ENCODE measurements at regions not wholly inside any gene's neighbourhood (a gene's known extent, or its start where the extent isn't known, plus 50 kb on each side); places are given as distances from the start of the nearest gene placed in this dataset.

- no peak for DNase-seq (ENCODE audit: low read depth in 3 of 3)
Observed at GRCh38 chr4:98765771-98766170, 107.4 kb upstream of the TSPAN5 start.

GRCh38 chr4:98758182-98758581, 99.8 kb upstream of the TSPAN5 start:
- DNase-seq (ENCODE audit: low read depth in 3 of 3), result no peak

GRCh38 chr4:98754736-98755135, 96.3 kb upstream of the TSPAN5 start:
- DNase-seq (ENCODE audit: low read depth in 3 of 3), result no peak

DNA sequence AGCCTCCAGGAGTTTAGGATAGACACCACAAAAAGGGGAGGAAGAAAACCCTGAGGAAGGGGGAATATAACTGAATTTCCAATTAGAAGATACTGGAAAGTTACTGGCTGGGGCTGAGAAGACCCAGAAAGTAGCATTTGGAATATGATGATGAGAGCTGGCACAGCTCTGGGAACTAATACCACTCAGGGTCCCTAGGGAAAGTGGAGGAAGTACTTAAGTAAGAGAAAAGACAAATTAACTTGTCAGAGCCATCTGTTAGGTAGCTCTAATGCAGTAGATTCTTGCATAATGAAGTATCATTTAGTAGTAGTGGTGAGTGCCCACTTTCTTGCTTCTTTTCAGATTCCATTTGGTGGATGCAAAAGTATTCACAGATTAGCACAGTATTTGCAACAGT, 90.8 kb upstream of the TSPAN5 start:
- DNase-seq (ENCODE audit: low read depth in 3 of 3), result no peak

- DNase-seq (ENCODE audit: low read depth in 3 of 3), result no peak
Observed at GRCh38 chr4:98748609-98749008, 90.2 kb upstream of the TSPAN5 start.

GRCh38 chr4:98747393-98748091, 89.1 kb upstream of the TSPAN5 start:
- no peak for DNase-seq (ENCODE audit: low read depth in 3 of 3)

DNA sequence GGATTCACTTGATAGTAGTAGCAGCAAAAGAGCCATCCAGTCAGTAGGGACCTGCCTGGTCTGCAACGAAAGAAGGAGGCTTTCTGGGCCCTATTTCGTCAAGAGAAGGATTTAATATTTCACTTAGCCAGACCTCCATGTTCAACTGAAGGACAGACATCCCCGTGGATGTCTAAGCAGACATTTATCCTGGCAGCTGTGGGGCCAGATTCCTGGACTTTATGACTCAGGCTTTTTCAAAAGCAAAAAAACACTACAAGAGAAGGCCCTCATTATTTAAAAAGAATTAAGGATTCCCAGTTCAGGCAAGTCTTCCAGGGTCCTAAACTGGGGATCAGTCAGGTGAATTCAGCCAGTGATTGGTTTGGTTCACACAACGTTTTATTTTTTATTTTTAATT, 88.5 kb upstream of the TSPAN5 start:
- no peak for DNase-seq (ENCODE audit: low read depth in 3 of 3)

DNA sequence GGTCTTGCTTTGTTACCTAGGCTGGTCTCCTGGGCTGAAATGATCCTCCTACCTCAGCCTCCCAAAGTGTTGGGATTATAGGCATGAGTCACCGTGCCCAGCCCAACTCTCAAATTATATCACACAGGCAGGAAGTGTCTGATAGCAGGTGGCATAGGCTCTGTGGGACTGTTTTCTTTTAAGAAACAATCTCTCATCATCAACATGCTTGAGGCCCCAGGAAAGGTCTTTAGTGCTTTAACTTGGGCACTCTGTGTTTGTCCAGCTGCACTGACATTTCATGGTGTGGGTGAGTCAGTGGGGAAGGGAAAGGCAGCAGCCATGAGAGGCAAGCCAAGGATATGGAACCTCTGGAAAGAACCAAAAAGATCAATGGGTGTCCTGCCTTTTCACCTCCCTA, 88.1 kb upstream of the TSPAN5 start:
- no peak for DNase-seq (ENCODE audit: low read depth in 3 of 3)

DNA sequence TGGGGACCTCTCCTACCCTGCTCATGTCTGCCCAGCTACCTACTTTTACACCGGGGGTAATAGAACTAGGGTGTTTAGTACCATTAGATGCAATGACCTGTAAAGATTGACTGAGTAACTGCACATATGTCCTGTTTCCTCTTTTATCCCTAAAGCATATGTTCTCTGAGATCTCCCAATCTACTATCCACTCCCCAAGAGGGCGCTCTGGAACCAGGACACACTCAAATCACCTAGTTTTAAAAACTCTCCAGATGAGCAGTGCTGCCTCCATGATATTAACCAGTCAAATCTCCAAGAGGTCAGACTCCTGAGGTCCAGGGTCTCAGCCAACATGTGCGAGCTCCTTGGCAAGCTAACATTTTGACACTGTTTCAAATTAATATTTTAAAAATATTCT, 87.0 kb upstream of the TSPAN5 start:
- no peak for DNase-seq (ENCODE audit: low read depth in 3 of 3)

DNA sequence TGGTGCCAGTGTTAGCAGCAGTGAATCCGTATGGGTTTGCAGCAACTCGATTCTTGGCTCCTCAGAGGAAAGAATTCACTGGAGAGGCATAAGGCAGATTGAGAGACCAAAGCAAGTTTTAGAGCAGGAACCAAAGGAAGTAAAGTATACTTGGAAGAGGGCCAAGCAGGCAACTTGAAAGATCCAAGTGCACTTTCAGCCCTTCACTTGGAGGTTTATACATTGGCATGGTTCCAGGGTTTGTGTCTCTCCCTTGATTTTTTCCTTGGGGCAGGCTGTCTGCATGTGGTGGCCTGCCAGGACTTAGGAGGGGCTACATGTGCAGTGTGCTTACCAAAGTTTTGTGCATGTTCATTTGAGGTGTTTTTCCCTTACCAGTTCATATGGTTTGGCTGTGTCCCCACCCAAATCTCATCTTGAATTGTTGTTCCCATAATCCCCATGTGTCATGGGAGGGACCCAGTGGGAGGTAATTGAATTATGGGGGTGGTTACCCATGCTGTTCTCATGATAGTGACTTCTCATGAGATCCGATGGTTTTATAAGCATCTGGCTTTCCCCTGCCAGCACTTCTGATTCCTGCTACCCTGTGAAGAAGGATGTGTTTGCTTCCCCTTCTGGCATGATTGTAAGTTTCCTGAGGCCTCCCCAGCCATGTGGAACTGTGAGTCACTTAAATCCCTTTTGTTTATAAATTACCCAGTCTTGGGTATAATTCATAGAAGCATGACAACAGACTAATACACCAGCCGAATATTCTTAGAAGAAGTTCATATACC, 86.2 kb upstream of the TSPAN5 start:
- no peak for DNase-seq (ENCODE audit: low read depth in 3 of 3)

GRCh38 chr4:98741952-98742351, 83.5 kb upstream of the TSPAN5 start:
- no peak for DNase-seq (ENCODE audit: low read depth in 3 of 3)

DNA sequence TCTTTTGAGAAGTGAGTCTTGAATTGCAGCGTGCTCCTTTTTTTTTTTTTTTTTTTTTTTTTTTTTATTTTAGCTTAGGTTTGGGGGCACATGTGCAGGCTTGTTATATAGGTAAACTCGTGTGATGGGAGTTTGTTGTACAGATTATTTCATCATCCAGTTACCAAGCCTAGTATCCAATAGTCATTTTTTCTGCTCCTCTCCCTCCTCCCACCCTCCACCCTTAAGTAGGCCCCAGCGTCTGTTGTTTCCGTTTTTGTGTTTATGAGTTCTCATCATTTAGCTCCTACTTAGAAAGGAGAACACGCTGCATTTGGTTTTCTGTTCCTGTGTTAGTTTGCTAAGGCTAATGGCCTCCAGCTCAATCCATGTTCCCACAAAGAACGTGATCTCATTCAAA, 81.3 kb upstream of the TSPAN5 start:
- DNase-seq (ENCODE audit: low read depth in 3 of 3), result no peak

DNA sequence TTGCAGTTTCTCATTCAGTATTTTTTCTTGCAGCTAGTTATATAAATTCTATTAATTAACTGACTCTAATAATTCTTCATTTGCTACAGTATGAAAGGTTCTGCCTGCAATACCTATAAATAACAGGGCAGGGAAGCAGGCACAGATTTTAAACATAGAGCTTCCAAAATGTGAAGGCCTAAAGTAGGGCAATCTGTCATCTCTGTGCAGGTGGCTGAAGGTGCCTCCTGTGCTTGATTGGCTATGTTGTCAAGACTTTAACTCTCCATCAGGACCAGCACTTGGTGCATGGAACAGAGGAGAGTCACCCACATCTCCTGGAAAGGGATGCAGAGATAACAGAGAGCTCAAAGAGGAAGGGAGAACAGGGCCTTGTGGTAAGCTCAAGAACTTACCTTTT, 75.2 kb upstream of the TSPAN5 start:
- no peak for DNase-seq (ENCODE audit: low read depth in 3 of 3)

DNA sequence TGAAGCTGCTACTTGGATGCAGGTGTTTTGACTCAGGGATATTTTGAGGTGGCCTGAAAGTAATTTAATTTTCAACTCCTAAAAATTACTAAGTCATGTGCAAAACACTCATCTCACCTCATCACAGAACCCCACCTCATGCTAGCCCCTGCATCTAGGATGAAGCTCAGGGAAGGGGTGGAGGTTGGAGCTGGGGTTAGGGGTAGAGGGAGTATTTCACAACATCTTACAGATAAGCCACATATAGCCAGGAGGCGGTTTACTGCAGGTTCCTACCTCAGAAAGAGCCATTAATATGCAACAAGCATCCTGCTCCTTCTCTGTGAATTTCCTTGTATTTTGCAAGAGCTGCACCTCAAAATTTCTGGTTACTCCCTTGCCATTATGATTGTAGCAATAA, 70.5 kb upstream of the TSPAN5 start:
- DNase-seq (ENCODE audit: low read depth in 3 of 3), result no peak

DNA sequence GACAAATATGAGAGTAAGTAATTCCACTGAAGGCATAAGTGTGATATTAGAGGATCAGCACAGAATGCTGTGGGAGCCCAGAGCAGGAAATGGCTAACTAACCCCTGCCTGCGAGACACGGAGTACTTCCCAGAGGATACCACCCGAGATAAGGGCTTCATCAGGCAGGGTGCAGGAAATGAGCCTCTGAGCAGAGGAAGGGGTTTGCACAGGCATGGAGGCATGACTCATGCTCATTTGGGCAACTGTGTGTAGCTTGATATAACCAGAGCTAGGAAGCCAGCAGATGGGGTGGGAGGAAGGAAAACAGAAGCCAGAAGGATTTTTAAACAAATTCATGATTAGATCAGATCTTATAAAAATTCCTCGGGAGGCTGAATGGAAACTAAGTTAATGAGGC, 70.0 kb upstream of the TSPAN5 start:
- no peak for DNase-seq (ENCODE audit: low read depth in 3 of 3)

- DNase-seq (ENCODE audit: low read depth in 3 of 3), result no peak
Observed at GRCh38 chr4:98722000-98722399, 63.6 kb upstream of the TSPAN5 start.

- DNase-seq (ENCODE audit: low read depth in 3 of 3), result no peak
Observed at GRCh38 chr4:98720871-98721480, 62.6 kb upstream of the TSPAN5 start.

DNA sequence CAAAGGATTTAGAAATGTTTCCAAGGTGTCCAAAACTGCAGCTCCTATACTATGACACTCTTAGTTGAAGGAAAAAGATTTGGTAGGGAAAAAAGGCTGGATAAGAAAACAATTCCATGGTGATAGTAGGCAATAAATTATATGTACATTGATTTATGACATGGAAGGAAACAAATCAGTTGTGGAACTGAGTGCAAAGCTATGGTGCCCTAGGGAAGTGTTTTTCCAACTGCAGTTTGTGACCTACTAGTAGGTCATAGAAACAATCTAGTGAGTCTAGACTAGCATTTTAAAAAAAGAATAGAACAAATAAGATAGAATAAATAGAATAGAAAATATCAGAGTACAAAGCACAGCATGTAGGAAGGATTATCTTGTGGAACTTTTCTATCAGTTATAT, 58.4 kb upstream of the TSPAN5 start:
- no peak for DNase-seq (ENCODE audit: low read depth in 3 of 3)

GRCh38 chr4:98712607-98713006, 54.2 kb upstream of the TSPAN5 start:
- DNase-seq (ENCODE audit: low read depth in 3 of 3), result no peak

DNA sequence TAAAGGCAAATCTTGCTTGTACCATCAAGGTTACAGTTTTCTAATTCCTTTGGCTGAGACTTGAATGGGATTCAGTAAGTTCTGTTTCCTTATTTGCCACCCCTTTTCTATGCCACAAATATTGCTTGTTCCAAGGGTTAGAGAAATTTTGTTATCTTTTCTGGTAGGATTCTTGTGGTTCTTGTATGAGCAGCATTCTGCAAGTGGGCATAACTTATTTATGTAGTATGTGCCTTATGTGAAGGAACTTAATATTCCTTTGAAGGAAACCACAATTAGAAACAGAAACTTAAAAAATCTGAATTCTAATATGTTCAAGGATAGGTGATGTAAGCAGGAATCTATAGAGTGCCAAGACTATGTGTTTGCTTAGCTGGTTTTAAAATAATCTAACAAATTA, 53.1 kb upstream of the TSPAN5 start:
- no peak for DNase-seq (ENCODE audit: low read depth in 3 of 3)

- DNase-seq (ENCODE audit: low read depth in 3 of 3), result no peak
Observed at GRCh38 chr4:98710831-98711230, 52.4 kb upstream of the TSPAN5 start.

All from stimulated activated CD4-positive, alpha-beta T cell treated with anti-CD3 and anti-CD28 coated beads, TNF-alpha, amount 100 ng/mL, for 24 hours (primary cell).